Stromal cell of bone marrow (primary cell): ENCODE measurements at regions not wholly inside any gene's neighbourhood (a gene's known extent, or its start where the extent isn't known, plus 50 kb on each side); places are given as distances from the start of the nearest gene placed in this dataset.
"Not testable (repeated sequence)": the region's sequence is repeated elsewhere in the genome, so short reads cannot be mapped to it uniquely, and the experiment has no call there.

Experiments
- DNase-seq: peaks from one replicate; pipeline ENCODE4 v3.0.0-alpha.2; 2012; ENCODE audit warnings: low read depth

- DNase-seq = not testable (repeated sequence)
These were observed 55.2 kb upstream of the DHRS4 start for GRCh38 chr14:23898359-23898758.

GRCh38 chr14:23899788-23900187 is 53.8 kb upstream of the DHRS4 start:
- no peak for DNase-seq

- DNase-seq = no peak
These were observed 50.1 kb upstream of the DHRS4 start for GRCh38 chr14:23903442-23903841.
